Left colon (tissue), 2 donors: ENCODE measurements at regions not wholly inside any gene's neighbourhood (a gene's known extent, or its start where the extent isn't known, plus 50 kb on each side); places are given as distances from the start of the nearest gene placed in this dataset.
A peak's percentile ranks its signal among the peaks of the same experiment; 100 is the strongest.

ENCODE experiments used
- ATAC-seq: fragments of 200-7000 bp; cut with Tn5 transposase; one replicate; pipeline ENCODE4 v1.9.1; 2020; ENCODE audit warnings: mild to moderate bottlenecking, moderate library complexity
- DNase-seq, 2 donors: peaks; one replicate each; pipeline ENCODE4 v3.0.0-alpha.2; 2020
- intact Hi-C, 2 donors: fragments of 100-400 bp; cut with DNase I in 1 of 2; cut with micrococcal nuclease in 1 of 2; formaldehyde crosslinking; loops; one replicate each; pipeline versions ENCODE4 v1.11.2 to v1.14.0; 2022; cut with DNase I, micrococcal nuclease
- donor health status: DM: no; HTN: no; CAD: no.
- donor health status: DM: yes; HTN: yes; CAD: no.

DNA sequence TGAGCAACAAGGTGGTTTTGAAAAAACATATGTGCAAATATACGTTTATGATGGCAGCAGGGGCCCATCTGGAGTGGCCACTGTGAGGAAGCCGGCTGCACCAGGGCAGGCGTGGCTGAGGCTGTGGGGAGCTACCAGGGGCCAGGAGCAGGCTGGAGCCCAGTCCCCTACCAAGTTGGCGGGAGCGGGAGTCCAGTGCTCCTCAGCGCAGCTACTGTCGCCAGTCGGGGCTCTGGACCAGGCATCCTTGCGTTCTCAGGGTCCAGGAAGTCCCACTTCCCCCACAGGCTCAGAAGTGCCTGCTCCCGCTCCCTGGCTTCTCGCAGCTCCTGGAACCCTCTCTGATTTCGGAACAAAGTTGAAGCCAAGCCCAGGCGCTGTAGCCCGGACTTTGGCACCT lies 1377.5 kb upstream of the FLRT2 start:
- DNase-seq: no peak
- intact Hi-C loops: no loop called here
- no peak for ATAC-seq

GRCh38 chr14:84162633-84163032 lies 1367.3 kb upstream of the FLRT2 start:
- no peak for DNase-seq
- ATAC-seq: no peak
- intact Hi-C loops: no loop called here

GRCh38 chr14:84167026-84167425 lies 1362.9 kb upstream of the FLRT2 start:
- intact Hi-C loops: no loop called here
- no peak for DNase-seq
- no peak for ATAC-seq

DNA sequence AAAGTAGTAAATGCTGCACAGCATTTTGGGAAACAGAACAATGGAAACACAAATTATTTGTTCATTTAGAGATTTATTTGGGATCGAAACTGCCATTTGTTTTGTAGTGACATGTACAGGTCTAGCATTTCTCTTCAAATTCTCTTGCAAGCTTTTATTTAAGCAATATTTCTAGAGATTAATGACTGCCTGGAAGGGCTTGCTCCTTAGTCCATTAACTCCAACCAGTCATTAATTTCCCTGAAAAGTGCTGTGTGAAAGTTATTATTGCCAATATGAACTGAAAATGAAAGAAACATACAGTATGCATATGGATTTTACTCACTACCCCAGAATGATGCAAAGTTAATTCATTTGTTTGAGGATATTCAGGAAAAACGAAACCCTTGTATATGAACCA lies 1349.6 kb upstream of the FLRT2 start:
- DNase-seq (no peak), ATAC-seq (no peak)
- intact Hi-C loops: no loop called here

DNA sequence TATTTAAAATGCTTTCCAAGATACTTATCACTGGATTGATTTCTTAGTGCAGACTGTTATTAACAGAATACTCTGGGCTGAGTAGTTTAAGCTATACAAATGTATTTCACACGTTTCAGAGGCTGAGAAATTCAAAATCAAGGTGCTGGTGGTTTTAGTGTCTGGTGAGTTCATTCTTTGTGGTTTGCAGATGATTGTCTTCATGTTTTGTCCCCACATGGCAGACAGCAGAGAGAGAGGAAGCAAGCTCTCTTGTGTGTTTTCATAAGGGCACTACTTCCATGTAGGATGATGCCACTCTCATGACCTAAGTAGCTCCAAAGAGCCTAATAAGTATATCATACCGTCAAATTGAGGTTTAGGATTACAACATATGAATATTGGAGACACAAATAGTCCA lies 1348.9 kb upstream of the FLRT2 start:
- ATAC-seq: no peak
- DNase-seq: no peak

DNA sequence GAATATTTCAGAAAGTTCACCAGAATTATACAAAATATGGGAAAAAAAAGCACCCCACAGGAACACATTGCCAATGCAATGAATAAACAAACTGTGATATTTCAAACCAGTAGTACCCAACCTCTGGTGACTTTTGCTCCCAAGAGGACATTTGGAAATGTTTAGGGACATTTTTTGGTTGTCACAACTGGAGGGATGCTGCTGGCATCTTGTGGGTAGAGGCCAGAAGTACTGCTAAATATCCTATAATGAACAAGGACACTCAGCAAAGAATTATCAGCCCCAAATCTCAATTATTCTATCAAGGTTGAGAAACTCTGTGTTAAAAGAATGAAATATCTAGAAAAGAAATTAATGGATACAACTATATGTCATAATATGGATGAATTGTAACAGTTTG lies 1334.4 kb upstream of the FLRT2 start:
- intact Hi-C loops: no loop called here
- no peak for ATAC-seq
- DNase-seq: no peak

More for the DNA sequence above, 1348.9 kb upstream of the FLRT2 start:
- intact Hi-C loops: no loop called here

GRCh38 chr14:84197704-84198103 lies 1332.2 kb upstream of the FLRT2 start:
- ATAC-seq (no peak), DNase-seq (no peak)
- intact Hi-C loops: no loop called here

GRCh38 chr14:84202486-84202885 lies 1327.5 kb upstream of the FLRT2 start:
- ATAC-seq (no peak), DNase-seq (no peak)
- intact Hi-C loops: no loop called here

DNA sequence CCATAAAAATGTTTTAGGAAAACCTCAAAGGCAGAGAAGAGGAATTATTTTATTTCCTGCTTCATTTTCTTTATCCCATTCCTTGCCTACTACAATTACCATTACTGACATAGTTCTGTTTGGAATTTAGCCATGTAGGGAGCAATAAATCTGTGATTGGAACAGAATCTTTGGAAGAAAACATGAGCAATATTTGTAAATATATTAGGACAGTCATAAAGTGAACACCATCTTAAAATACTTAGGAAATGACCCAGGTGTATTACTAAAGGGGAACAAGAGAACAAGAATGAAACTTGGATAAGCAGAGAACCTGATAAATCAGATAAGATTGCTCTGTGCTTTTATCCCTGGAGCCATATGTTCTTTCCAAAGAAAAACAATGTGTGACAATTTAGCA lies 1326.0 kb upstream of the FLRT2 start:
- intact Hi-C loops: no loop called here
- ATAC-seq: no peak
- no peak for DNase-seq

DNA sequence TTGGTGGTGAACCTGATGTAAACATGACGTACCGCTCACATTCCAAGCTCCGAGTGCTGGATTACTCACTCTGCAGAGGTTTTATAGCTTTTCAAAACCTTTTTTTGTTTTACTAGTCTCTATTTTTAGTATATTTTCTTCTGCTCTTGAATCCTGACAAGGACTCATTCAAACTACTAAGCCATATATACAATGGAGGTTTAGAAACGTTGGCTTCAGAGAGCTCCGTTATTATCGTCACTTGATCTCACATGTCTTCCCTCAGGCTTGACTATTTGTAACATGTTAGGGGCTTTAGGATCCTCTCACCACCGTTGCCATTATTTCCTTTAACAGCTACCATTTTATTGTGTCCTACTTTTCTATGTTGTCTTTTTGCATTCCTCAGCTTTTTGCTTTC lies 1321.5 kb upstream of the FLRT2 start:
- intact Hi-C loops: no loop called here
- DNase-seq (no peak), ATAC-seq (no peak)

GRCh38 chr14:84209031-84209430 lies 1320.9 kb upstream of the FLRT2 start:
- no peak for ATAC-seq
- intact Hi-C loops: no loop called here

DNA sequence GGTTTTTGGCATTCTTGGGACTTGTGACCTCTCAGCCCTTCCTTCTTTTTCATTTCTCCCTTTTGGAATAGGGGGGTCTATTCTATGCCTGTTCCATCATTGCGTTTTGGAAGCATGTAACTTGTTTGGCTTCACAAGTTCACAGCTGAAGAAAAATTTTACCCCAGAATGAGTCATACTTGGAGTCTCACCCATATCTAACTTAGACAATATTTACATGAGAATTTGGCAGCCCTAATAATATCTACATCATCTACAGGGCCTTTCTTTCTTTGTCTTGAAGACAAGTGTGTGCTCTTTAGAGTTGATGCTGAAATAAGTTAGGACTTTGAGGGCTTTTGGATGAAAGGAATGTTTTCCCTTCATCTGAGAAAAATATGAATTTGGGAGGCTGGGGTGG lies 1312.9 kb upstream of the FLRT2 start:
- intact Hi-C loops: no loop called here
- ATAC-seq (no peak), DNase-seq (no peak)

More at GRCh38 chr14:84209031-84209430, 1320.9 kb upstream of the FLRT2 start:
- no peak for DNase-seq

DNA sequence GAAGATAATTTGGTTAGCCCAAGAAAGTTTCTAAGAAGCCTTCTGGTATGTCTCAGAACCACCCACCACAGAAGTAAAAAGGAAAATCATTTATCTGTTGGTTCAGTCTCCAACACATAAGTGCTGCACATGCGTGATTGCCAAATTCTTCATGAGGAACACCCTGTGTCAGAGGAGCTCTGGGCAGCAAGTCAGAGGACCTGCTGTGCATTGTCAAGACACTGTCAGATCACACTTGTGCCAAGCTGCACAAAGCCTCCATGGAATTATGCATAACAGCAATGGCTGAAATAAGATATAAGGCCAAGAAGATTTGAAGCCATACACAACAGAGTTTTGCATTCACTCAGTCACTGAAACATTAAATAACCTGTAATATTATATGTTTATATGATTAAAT lies 1304.7 kb upstream of the FLRT2 start:
- intact Hi-C loops: no loop called here
- no peak for ATAC-seq
- DNase-seq: peak; percentile 8 to 64

- DNase-seq (no peak), ATAC-seq (no peak)
- intact Hi-C loops: no loop called here
Measured at GRCh38 chr14:84228702-84229101, 1301.2 kb upstream of the FLRT2 start.

DNA sequence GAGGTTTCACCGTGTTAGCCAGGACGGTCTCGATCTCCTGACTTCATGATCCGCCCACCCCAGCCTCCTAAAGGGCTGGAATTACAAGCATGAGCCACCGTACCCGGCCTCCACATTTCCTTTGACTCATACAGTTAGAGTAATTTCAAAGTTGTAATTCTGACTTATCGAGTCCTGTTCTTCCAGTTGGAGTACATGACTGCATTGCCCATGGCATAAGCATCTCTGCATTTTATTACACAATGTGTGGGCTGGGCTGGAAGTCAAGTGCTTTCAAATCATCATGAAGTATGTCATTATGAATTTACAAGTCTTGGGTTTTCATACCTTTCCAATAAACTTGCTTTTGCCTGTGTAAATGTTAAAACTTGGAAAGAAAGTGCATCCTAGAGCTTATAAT lies 1295.7 kb upstream of the FLRT2 start:
- DNase-seq: no peak
- ATAC-seq: no peak
- intact Hi-C loops: no loop called here

DNA sequence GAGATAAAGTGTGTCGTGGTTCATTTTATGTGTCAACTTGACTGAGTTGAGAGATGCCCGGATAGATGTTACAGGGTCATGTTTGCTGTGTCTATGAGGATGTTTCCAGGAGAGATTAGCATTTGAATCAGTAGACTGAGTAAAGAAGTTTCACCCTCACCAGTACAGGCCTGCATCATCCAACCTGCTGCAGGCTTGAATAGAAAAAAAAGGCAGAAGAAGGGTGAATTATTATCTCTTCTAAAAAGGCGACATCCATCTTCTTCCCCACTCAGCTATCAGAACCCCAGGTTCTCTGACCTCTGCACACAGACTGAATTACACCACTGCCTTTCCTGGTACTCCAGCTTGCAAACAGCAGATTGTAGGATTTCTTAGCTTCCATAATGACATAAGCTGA lies 1293.7 kb upstream of the FLRT2 start:
- DNase-seq: no peak
- no peak for ATAC-seq
- intact Hi-C loops: no loop called here

GRCh38 chr14:84237881-84238280 lies 1292.1 kb upstream of the FLRT2 start:
- ATAC-seq: no peak
- intact Hi-C loops: no loop called here
- DNase-seq: no peak

DNA sequence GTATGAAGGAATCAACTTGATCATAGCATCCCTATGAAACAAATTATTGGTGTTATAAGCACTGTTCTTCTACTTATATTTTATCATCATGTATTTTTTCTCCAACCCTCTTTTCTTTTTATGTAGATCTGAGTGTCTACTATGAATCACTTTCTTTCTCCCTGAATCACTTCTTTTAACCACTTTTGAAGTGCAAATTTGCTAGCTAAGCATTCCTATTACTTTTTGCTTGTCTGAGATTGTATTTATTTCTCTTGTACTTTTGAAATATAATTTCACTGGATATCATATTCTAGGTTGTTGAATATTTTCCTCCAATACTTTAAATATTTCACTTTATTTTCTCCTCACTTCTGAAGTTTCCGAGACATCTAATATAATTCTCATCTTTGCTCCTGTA lies 1282.3 kb upstream of the FLRT2 start:
- intact Hi-C loops: no loop called here
- ATAC-seq (no peak), DNase-seq (no peak)

GRCh38 chr14:84250893-84251292 lies 1279.1 kb upstream of the FLRT2 start:
- DNase-seq (no peak), ATAC-seq (no peak)
- intact Hi-C loops: no loop called here

DNA sequence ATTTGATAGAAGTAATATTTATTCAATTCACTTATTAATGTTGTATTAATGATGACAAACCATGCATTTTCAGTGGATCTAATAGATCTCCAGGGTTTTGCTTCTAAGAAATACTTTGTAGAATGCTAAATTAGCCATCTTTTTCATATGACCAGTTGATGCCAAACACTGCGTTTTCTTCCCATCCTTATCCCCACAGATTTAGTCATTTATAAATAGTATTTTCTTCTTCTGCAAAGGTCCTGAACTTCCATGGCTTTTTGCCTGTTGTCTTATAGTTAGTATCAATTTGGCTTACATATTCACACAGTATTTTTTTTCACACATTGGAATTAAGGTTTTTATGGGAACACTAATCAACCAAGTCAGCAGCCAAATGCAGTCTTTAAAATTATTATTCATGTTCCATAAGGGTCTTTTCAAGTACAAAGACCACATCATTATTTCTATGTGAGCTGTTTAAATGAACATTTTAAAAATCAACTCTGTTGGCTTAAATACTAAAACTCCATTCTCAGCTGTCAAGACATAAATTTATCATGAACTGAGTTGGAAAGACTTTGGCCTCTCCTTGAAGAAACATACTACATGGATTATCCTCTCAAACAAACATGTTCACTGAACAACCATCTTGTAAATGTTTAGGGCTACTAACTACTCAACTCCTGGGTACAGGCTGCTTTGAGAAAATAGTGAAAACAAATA lies 1278.4 kb upstream of the FLRT2 start:
- DNase-seq (no peak), ATAC-seq (no peak)
- intact Hi-C loops: no loop called here

GRCh38 chr14:84252706-84253105 lies 1277.2 kb upstream of the FLRT2 start:
- ATAC-seq (no peak), DNase-seq (no peak)
- intact Hi-C loops: no loop called here

- DNase-seq (no peak), ATAC-seq (no peak)
- intact Hi-C loops: no loop called here
Measured at GRCh38 chr14:84253326-84253725, 1276.6 kb upstream of the FLRT2 start.
